ENCODE measurements at regions not wholly inside any gene's neighbourhood (a gene's known extent, or its start where the extent isn't known, plus 50 kb on each side); places are given as distances from the start of the nearest gene placed in this dataset.
A peak's percentile ranks its signal among the peaks of the same experiment; 100 is the strongest.

- Histone ChIP-seq H3K36me3 (no peaks in the 10 kb centered on the region), H3K9me3 (no peaks in the 10 kb centered on the region), H3K27ac (peak overlapping the region in 1 of 4 donors; percentile 38), H3K4me3 (no peak overlapping the region), H3K27me3 (peaks cover 0 to 6% (median 3%) of the 10 kb centered on the region in 3 donors), H3K4me1 (no peaks in the 10 kb centered on the region)
- no peak for DNase-seq
- TF ChIP-seq CTCF (IDR thresholded peaks at IDR 0.05 in 4 of 5, conservative IDR thresholded peaks at IDR 0.05 in 1 of 5), result no peak
- TF ChIP-seq POLR2A (IDR thresholded peaks at IDR 0.05), result no peak
- no peak for ATAC-seq
- intact Hi-C loops (cut with DNase I; ENCODE audit: low total_unique reads), result no loop called here
- in situ Hi-C loops (cut with MboI; ENCODE audit: low sequenced_read_pairs in 4 of 4), result no loop called here
These were observed 467.2 kb downstream of the MED13L start for GRCh38 chr12:115810122-115810901.

GRCh38 chr12:115806000-115806399 is 471.5 kb downstream of the MED13L start:
- Histone ChIP-seq H3K36me3 (no peaks in the 10 kb centered on the region), H3K4me1 (no peaks in the 10 kb centered on the region), H3K27me3 (peaks cover 0 to 10% (median 0%) of the 10 kb centered on the region in 3 donors), H3K27ac (no peak overlapping the region), H3K4me3 (no peak overlapping the region), H3K9me3 (no peaks in the 10 kb centered on the region)
- no peak for ATAC-seq
- TF ChIP-seq CTCF (IDR thresholded peaks at IDR 0.05 in 4 of 5, conservative IDR thresholded peaks at IDR 0.05 in 1 of 5) (no peak), POLR2A (IDR thresholded peaks at IDR 0.05) (no peak)
- DNase-seq, result no peak
- intact Hi-C loops (cut with DNase I; ENCODE audit: low total_unique reads), result no loop called here
- in situ Hi-C loops (cut with MboI; ENCODE audit: low sequenced_read_pairs in 4 of 4), result no loop called here

GRCh38 chr12:115802767-115803166 is 474.7 kb downstream of the MED13L start:
- ATAC-seq (no peak), DNase-seq (no peak)
- TF ChIP-seq CTCF (IDR thresholded peaks at IDR 0.05 in 4 of 5, conservative IDR thresholded peaks at IDR 0.05 in 1 of 5) (no peak), POLR2A (IDR thresholded peaks at IDR 0.05) (no peak)
- in situ Hi-C loops (cut with MboI; ENCODE audit: low sequenced_read_pairs in 4 of 4), result no loop called here
- Histone ChIP-seq H3K36me3 (no peaks in the 10 kb centered on the region), H3K4me1 (no peaks in the 10 kb centered on the region), H3K27me3 (peaks cover 0 to 7% (median 0%) of the 10 kb centered on the region in 3 donors), H3K27ac (no peak overlapping the region), H3K9me3 (no peaks in the 10 kb centered on the region), H3K4me3 (no peak overlapping the region)
- intact Hi-C loops (cut with DNase I; ENCODE audit: low total_unique reads), result no loop called here

GRCh38 chr12:115801871-115802270 is 475.6 kb downstream of the MED13L start:
- Histone ChIP-seq H3K27me3 (peaks cover 0 to 3% (median 0%) of the 10 kb centered on the region in 3 donors), H3K27ac (no peak overlapping the region), H3K9me3 (no peaks in the 10 kb centered on the region), H3K4me1 (no peaks in the 10 kb centered on the region), H3K36me3 (no peaks in the 10 kb centered on the region), H3K4me3 (no peak overlapping the region)
- in situ Hi-C loops (cut with MboI; ENCODE audit: low sequenced_read_pairs in 4 of 4) (no loop called here), intact Hi-C loops (cut with DNase I; ENCODE audit: low total_unique reads) (no loop called here)
- DNase-seq, result no peak
- ATAC-seq, result no peak
- TF ChIP-seq POLR2A (IDR thresholded peaks at IDR 0.05) (no peak), CTCF (IDR thresholded peaks at IDR 0.05 in 4 of 5, conservative IDR thresholded peaks at IDR 0.05 in 1 of 5) (no peak)

Measured in gastrocnemius medialis (tissue), 4 donors.